AG08395 (cell line): ENCODE measurements at regions not wholly inside any gene's neighbourhood (a gene's known extent, or its start where the extent isn't known, plus 50 kb on each side); places are given as distances from the start of the nearest gene placed in this dataset.
"Not testable (repeated sequence)": the region's sequence is repeated elsewhere in the genome, so short reads cannot be mapped to it uniquely, and the experiment has no call there.

Experiments
- DNase-seq: peaks from one replicate; pipeline ENCODE4 v3.0.0; 2012; ENCODE audit warnings: mixed read lengths, low spot score

GRCh38 chr6:144534180-144534579 is 249.0 kb downstream of the UTRN start:
- no peak for DNase-seq

- no peak for DNase-seq
Measured at GRCh38 chr6:144535630-144536029, 250.5 kb downstream of the UTRN start.

GRCh38 chr6:144536079-144536478 is 250.9 kb downstream of the UTRN start:
- DNase-seq = no peak

- DNase-seq = peak; percentile 62
Measured at GRCh38 chr6:144543006-144543871, 258.1 kb downstream of the UTRN start.

GRCh38 chr6:144544266-144544830 is 259.2 kb downstream of the UTRN start:
- no peak for DNase-seq

- DNase-seq = no peak
Measured at GRCh38 chr6:144546807-144547206, 261.7 kb downstream of the UTRN start.

GRCh38 chr6:144547409-144547808 is 262.3 kb downstream of the UTRN start:
- DNase-seq = no peak

- no peak for DNase-seq
Measured at GRCh38 chr6:144548536-144548935, 263.4 kb downstream of the UTRN start.

- DNase-seq = no peak
Measured at GRCh38 chr6:144549837-144550747, 265.0 kb downstream of the UTRN start.

GRCh38 chr6:144551339-144551738 is 266.2 kb downstream of the UTRN start:
- no peak for DNase-seq

GRCh38 chr6:144555066-144555465 is 269.9 kb downstream of the UTRN start:
- DNase-seq = no peak

- DNase-seq = no peak
Measured at GRCh38 chr6:144559865-144560593, 274.9 kb downstream of the UTRN start.

GRCh38 chr6:144561455-144562043 is 276.4 kb downstream of the UTRN start:
- no peak for DNase-seq

- DNase-seq = no peak
Measured at GRCh38 chr6:144564202-144564601, 279.1 kb downstream of the UTRN start.

- no peak for DNase-seq
Measured at GRCh38 chr6:144566868-144567615, 281.9 kb downstream of the UTRN start.

- no peak for DNase-seq
Measured at GRCh38 chr6:144568241-144568640, 283.1 kb downstream of the UTRN start.

- not testable (repeated sequence) for DNase-seq
Measured at GRCh38 chr6:144572541-144572940, 287.4 kb downstream of the UTRN start.

GRCh38 chr6:144574796-144575195 is 289.7 kb downstream of the UTRN start:
- no peak for DNase-seq

- DNase-seq = no peak
Measured at GRCh38 chr6:144575327-144575726, 290.2 kb downstream of the UTRN start.

- no peak for DNase-seq
Measured at GRCh38 chr6:144576871-144577270, 291.7 kb downstream of the UTRN start.
